RWPE2 (cell line): ENCODE measurements at regions not wholly inside any gene's neighbourhood (a gene's known extent, or its start where the extent isn't known, plus 50 kb on each side); places are given as distances from the start of the nearest gene placed in this dataset.

Experiments
- ATAC-seq: fragments of 200-7000 bp; cut with Tn5 transposase; 3 replicates; pipeline ENCODE4 v1.9.1; 2021; ENCODE audit warnings: low read depth
- DNase-seq: peaks from one replicate; pipeline ENCODE4 v3.0.0-alpha.2; 2020; ENCODE audit warnings: low spot score
- H3K27ac ChIP-seq: fragments of 450-650 bp; 2 replicates; pipeline ENCODE4 v1.5.1; 2017; ENCODE audit warnings: mild to moderate bottlenecking; ENCODE audit not compliant: poor library complexity, severe bottlenecking
- H3K27me3 ChIP-seq: fragments of 250-450 bp; sonication (Bioruptor Pico); 2 replicates; pipeline ENCODE4 v1.5.1; 2021; ENCODE audit warnings: mild to moderate bottlenecking, moderate library complexity; ENCODE audit not compliant: insufficient read depth, poor library complexity, severe bottlenecking
- H3K36me3 ChIP-seq: fragments of 250-450 bp; sonication (Bioruptor Pico); 2 replicates; pipeline ENCODE4 v1.5.1; 2020; ENCODE audit warnings: low read depth, mild to moderate bottlenecking, moderate library complexity
- H3K4me1 ChIP-seq: fragments of 250-450 bp; sonication (Bioruptor Pico); 2 replicates; pipeline ENCODE4 v1.5.1; 2021; ENCODE audit warnings: mild to moderate bottlenecking, moderate library complexity; ENCODE audit not compliant: insufficient read depth, poor library complexity, severe bottlenecking
- H3K4me3 ChIP-seq: fragments of 250-450 bp; sonication (Bioruptor Pico); 2 replicates; pipeline ENCODE4 v1.5.1; 2021; ENCODE audit warnings: mild to moderate bottlenecking, moderate library complexity; ENCODE audit not compliant: severe bottlenecking
- H3K9me3 ChIP-seq: fragments of 250-450 bp; sonication (Bioruptor Pico); 2 replicates; pipeline ENCODE4 v1.5.1; 2021; ENCODE audit warnings: mild to moderate bottlenecking, moderate library complexity; ENCODE audit not compliant: severe bottlenecking
- TF ChIP-seq, protein P1 (sequence below): fragments of 450-650 bp; IDR thresholded peaks from one replicate; pipeline ENCODE4 v1.5.1; 2017; ENCODE audit warnings: mild to moderate bottlenecking, moderate library complexity; ENCODE audit not compliant: poor library complexity, severe bottlenecking

GRCh38 chr15:39491886-39492490 lies 88.9 kb upstream of the THBS1 start:
- no peak for DNase-seq
- H3K27me3 ChIP-seq: no peaks in the 10 kb centered on the region
- no peak for ATAC-seq
- no peak overlapping the region for H3K27ac ChIP-seq
- H3K36me3 ChIP-seq: no peaks in the 10 kb centered on the region
- TF ChIP-seq, protein P1, sequence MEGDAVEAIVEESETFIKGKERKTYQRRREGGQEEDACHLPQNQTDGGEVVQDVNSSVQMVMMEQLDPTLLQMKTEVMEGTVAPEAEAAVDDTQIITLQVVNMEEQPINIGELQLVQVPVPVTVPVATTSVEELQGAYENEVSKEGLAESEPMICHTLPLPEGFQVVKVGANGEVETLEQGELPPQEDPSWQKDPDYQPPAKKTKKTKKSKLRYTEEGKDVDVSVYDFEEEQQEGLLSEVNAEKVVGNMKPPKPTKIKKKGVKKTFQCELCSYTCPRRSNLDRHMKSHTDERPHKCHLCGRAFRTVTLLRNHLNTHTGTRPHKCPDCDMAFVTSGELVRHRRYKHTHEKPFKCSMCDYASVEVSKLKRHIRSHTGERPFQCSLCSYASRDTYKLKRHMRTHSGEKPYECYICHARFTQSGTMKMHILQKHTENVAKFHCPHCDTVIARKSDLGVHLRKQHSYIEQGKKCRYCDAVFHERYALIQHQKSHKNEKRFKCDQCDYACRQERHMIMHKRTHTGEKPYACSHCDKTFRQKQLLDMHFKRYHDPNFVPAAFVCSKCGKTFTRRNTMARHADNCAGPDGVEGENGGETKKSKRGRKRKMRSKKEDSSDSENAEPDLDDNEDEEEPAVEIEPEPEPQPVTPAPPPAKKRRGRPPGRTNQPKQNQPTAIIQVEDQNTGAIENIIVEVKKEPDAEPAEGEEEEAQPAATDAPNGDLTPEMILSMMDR: no peak
- H3K9me3 ChIP-seq: no peaks in the 10 kb centered on the region
- peaks cover 4% of the 10 kb centered on the region for H3K4me1 ChIP-seq
- H3K4me3 ChIP-seq: no peak overlapping the region

DNA sequence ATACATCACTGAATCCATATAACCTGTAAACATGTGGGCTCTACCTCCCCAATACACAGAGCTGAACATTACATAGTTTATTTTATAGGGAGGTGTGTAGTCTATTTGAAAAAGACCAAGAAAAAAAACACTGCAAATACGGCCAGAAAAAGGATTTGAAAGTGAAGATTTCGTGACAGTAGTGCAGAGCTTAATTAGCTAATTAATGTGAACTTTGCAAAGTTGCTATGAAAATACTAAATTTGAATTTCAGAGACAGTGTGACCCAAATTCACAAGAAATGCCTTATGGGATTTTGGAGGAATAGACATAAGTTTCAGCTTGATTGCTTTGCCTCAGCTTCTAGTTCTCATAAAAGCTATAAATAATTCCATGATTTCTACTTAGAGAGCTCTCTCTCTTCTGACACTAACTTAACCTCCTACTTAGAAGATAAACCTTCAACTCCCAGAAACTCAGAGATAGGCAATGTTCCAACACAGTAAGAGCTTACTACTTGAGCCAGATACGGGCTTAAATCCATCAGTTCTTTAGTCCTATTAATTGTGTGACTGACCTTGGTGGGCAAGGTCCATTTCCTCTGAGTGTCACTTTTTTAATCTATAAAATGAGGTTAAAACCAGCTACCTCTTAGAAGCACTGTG lies 87.3 kb upstream of the THBS1 start:
- DNase-seq: no peak

DNA sequence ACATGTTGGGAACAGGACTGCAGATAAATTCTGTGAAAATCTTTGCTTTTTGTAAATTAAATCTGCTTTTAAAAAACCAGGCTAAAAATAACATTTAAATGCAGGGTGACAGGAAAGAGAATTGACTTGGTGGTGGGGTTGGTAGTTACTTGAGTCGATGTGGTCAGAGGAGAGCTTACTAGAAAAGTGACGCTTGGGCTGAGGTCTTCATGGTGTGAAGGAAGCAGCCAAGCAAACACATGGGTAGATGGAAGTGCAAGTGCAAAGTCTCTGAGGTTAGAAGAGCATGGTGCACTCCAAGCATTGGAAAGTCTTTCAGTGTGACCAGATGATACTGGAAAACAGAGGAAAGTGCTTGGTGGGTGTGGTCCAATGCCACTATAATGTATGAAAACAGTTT lies 86.4 kb upstream of the THBS1 start:
- Histone ChIP-seq H3K36me3 (no peaks in the 10 kb centered on the region), H3K27ac (no peak overlapping the region), H3K9me3 (no peaks in the 10 kb centered on the region), H3K27me3 (no peaks in the 10 kb centered on the region), H3K4me3 (no peak overlapping the region), H3K4me1 (peaks cover 4% of the 10 kb centered on the region)
- DNase-seq (no peak), ATAC-seq (no peak)
- TF ChIP-seq, protein P1: no peak

More for the DNA sequence above, 87.3 kb upstream of the THBS1 start:
- H3K9me3 ChIP-seq: no peaks in the 10 kb centered on the region
- H3K36me3 ChIP-seq: no peaks in the 10 kb centered on the region
- no peaks in the 10 kb centered on the region for H3K27me3 ChIP-seq
- no peak overlapping the region for H3K4me3 ChIP-seq
- TF ChIP-seq, protein P1: no peak
- H3K27ac ChIP-seq: no peak overlapping the region
- H3K4me1 ChIP-seq: peaks cover 4% of the 10 kb centered on the region
- ATAC-seq: no peak

DNA sequence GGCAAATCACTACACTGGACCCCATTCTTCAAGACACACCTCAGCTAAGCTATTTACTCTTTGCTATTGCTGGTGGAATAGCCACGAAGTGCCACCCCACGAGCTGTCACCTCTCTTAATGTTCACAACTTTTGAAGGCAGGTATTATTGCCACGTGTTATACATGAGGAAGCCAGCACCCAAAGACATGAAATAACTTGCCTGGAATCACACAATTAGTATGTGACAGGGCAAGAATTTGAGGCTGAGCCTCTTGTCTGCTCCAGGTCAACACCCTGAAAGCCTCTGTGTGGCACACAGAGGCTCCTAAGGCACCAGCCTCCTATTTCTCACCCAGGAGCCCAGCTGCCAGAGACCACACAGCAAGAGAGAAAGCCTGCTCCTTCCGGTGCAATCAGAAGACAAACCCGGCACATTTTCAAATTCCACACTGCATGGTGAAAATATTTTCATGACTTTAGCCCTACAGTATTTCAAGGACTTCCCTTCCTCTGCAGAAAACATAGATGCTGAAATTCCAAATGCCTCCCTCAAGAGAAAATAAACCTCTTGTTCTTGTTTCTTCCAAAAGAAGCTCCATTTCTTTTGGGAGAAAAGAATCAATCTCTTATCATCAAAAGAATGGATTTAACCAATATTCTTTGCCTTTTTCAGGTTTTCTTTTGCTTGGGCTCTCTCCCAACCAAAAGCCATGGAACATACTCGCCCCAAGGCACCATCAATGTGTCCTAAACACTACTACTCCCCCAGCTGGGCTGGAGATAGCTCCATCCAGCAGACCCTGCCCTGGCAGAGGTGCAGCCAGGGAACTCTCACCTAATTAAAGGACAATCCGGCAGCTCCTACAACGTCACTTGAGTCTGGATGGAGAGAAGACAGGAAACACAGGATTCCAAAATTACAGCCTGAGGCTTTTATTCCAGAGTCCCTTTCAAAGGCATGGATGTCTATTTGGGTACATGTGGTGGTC lies 84.7 kb upstream of the THBS1 start:
- H3K36me3 ChIP-seq: no peaks in the 10 kb centered on the region
- H3K27me3 ChIP-seq: no peaks in the 10 kb centered on the region
- no peaks in the 10 kb centered on the region for H3K9me3 ChIP-seq
- TF ChIP-seq, protein P1: no peak
- H3K4me1 ChIP-seq: peaks cover 4% of the 10 kb centered on the region
- ATAC-seq (no peak), DNase-seq (no peak)
- no peak overlapping the region for H3K4me3 ChIP-seq
- no peak overlapping the region for H3K27ac ChIP-seq
